HCT116 (cell line): ENCODE measurements at regions not wholly inside any gene's neighbourhood (a gene's known extent, or its start where the extent isn't known, plus 50 kb on each side); places are given as distances from the start of the nearest gene placed in this dataset.
"Not testable (repeated sequence)": the region's sequence is repeated elsewhere in the genome, so short reads cannot be mapped to it uniquely, and the experiment has no call there.

Source experiments
- ATAC-seq: fragments of 200-7000 bp; cut with Tn5 transposase; 2 replicates; pipeline ENCODE4 v1.9.1; 2020; ENCODE audit warnings: mild to moderate bottlenecking, moderate library complexity
- BruUV-seq: library from RNA; stranded (reverse); fragments of 400-500 nt; replicated peaks from 2 replicates; lab custom pipeline; 2021; lab: Mats Ljungman, UMichigan
- CTCF ChIA-PET: fragments of 300-600 bp; sonication (Branson Sonifier 250); formaldehyde crosslinking; loops from one replicate; lab custom pipeline; 2021; ENCODE audit warnings: antibody characterized with exemption; lab: Charles Lee
- POLR2A ChIA-PET: fragments of 300-600, 350-600 bp; sonication (Branson Sonifier 250); formaldehyde crosslinking; loops from one replicate; lab custom pipeline; 2021; ENCODE audit warnings: antibody characterized with exemption; lab: Charles Lee
- RAD21 ChIA-PET, 2 experiments: fragments of 300-600 bp; sonication (Branson Sonifier 250); formaldehyde crosslinking; loops; one replicate each; lab custom pipeline; 2023; ENCODE audit warnings: low total read pairs in 2 of 2; ENCODE audit not compliant: uncharacterized antibody in 2 of 2, unreplicated experiment in 2 of 2, low non-redundant PET in 1 of 2; lab: Charles Lee
- DNase-seq: peaks from one replicate; pipeline ENCODE4 v3.0.0-alpha.2; 2010; ENCODE audit warnings: low read depth, low spot score
- H2AFZ ChIP-seq: fragments of 200-600 bp; shearing (Covaris generic), sonication (generic); 2 replicates; pipeline ENCODE4 v1.6.1; 2017; ENCODE audit warnings: low read depth, mixed run types, mixed read lengths, antibody characterized with exemption, low read length; ENCODE audit not compliant: poor library complexity, severe bottlenecking
- H3K27ac ChIP-seq: 2 replicates; pipeline ENCODE4 v1.5.1; 2012; ENCODE audit warnings: low read depth, low read length
- H3K27me3 ChIP-seq: fragments of 200-600 bp; sonication (generic); 2 replicates; pipeline ENCODE4 v1.6.1; 2016; ENCODE audit warnings: mixed run types, low read length, mixed read lengths; ENCODE audit not compliant: insufficient read depth
- H3K36me3 ChIP-seq, 2 experiments: fragments of 200-500 bp in 1 of 2; fragments of 200-600 bp in 1 of 2; sonication (Bioruptor generic) in 1 of 2; sonication (generic) in 1 of 2; 2 replicates each; pipeline versions ENCODE4 v1.5.1 to v1.6.1; 2014 to 2016; ENCODE audit warnings: low read length in 2 of 2, inconsistent platforms in 1 of 2, mixed read lengths in 1 of 2, mixed run types in 1 of 2; ENCODE audit not compliant: insufficient read depth in 2 of 2, control insufficient read depth in 1 of 2
- H3K4me1 ChIP-seq, 2 experiments: fragments of 200-600 bp in 1 of 2; sonication (generic) in 1 of 2; 2 replicates each; pipeline versions ENCODE4 v1.5.1 to v1.6.1; 2012 to 2017; ENCODE audit warnings: low read length in 2 of 2, inconsistent platforms in 1 of 2, mild to moderate bottlenecking in 1 of 2, mixed read lengths in 1 of 2, mixed run types in 1 of 2, moderate library complexity in 1 of 2; ENCODE audit not compliant: insufficient read depth in 2 of 2, control insufficient read depth in 1 of 2
- H3K4me2 ChIP-seq: fragments of 200-600 bp; sonication (generic); 2 replicates; pipeline ENCODE4 v1.6.1; 2017; ENCODE audit warnings: mixed run types, low read length, mixed read lengths
- H3K4me3 ChIP-seq, 2 experiments: fragments of 200-600 bp in 1 of 2; sonication (generic) in 1 of 2; replicated peaks in 1 of 2; 2 replicates each; pipeline ENCODE4 v1.5.1; 2011 to 2016; ENCODE audit warnings: low read length in 2 of 2, control low read depth in 1 of 2, low read depth in 1 of 2, mild to moderate bottlenecking in 1 of 2, mixed read lengths in 1 of 2, mixed run types in 1 of 2
- H3K79me2 ChIP-seq: fragments of 200-600 bp; sonication (generic); 2 replicates; pipeline ENCODE4 v1.6.1; 2017; ENCODE audit warnings: mild to moderate bottlenecking, mixed run types, low read length, moderate library complexity, mixed read lengths; ENCODE audit not compliant: insufficient read depth
- H3K9ac ChIP-seq: fragments of 200-600 bp; sonication (generic); 2 replicates; pipeline ENCODE4 v1.6.1; 2016; ENCODE audit warnings: low read length, mixed read lengths
- H3K9me2 ChIP-seq: fragments of 200-600 bp; sonication (generic), shearing (Covaris generic); 2 replicates; pipeline ENCODE4 v1.6.1; 2017; ENCODE audit warnings: mixed run types, mild to moderate bottlenecking, moderate library complexity; ENCODE audit not compliant: insufficient read depth
- H3K9me3 ChIP-seq, 2 experiments: fragments of 200-500 bp in 1 of 2; fragments of 200-600 bp in 1 of 2; sonication (Bioruptor generic) in 1 of 2; sonication (generic) in 1 of 2; 2 replicates each; pipeline ENCODE4 v1.6.1; 2014 to 2017; ENCODE audit warnings: low read length in 2 of 2, mixed read lengths in 2 of 2, inconsistent platforms in 1 of 2, low read depth in 1 of 2, mild to moderate bottlenecking in 1 of 2, mixed run types in 1 of 2, moderate library complexity in 1 of 2; ENCODE audit not compliant: control insufficient read depth in 1 of 2, insufficient read depth in 1 of 2
- H4K20me1 ChIP-seq: fragments of 200-600 bp; sonication (generic), shearing (Covaris generic); 2 replicates; pipeline ENCODE4 v1.6.1; 2017; ENCODE audit warnings: mixed run types, mild to moderate bottlenecking, moderate library complexity; ENCODE audit not compliant: insufficient read depth
- SIN3A ChIP-seq: IDR thresholded peaks from 2 replicates; pipeline ENCODE4 v1.6.1; 2012; ENCODE audit warnings: low read depth
- ZNF274 ChIP-seq: fragments of 200-500 bp; sonication (Bioruptor generic); IDR thresholded peaks from 2 replicates; pipeline ENCODE4 v1.6.1; 2014; ENCODE audit warnings: mild to moderate bottlenecking, low read depth, low read length, inconsistent platforms
- intact Hi-C: fragments of 100-400 bp; cut with micrococcal nuclease; formaldehyde crosslinking; loops from 2 replicates; pipeline ENCODE4 v1.10.0; 2022
- TF ChIP-seq, protein P1 (sequence below): IDR thresholded peaks from 2 replicates; pipeline ENCODE4 v1.6.1; 2011; ENCODE audit warnings: mild to moderate bottlenecking, low read length, moderate library complexity; ENCODE audit not compliant: insufficient replicate concordance; ENCODE audit errors: extremely low read depth

DNA sequence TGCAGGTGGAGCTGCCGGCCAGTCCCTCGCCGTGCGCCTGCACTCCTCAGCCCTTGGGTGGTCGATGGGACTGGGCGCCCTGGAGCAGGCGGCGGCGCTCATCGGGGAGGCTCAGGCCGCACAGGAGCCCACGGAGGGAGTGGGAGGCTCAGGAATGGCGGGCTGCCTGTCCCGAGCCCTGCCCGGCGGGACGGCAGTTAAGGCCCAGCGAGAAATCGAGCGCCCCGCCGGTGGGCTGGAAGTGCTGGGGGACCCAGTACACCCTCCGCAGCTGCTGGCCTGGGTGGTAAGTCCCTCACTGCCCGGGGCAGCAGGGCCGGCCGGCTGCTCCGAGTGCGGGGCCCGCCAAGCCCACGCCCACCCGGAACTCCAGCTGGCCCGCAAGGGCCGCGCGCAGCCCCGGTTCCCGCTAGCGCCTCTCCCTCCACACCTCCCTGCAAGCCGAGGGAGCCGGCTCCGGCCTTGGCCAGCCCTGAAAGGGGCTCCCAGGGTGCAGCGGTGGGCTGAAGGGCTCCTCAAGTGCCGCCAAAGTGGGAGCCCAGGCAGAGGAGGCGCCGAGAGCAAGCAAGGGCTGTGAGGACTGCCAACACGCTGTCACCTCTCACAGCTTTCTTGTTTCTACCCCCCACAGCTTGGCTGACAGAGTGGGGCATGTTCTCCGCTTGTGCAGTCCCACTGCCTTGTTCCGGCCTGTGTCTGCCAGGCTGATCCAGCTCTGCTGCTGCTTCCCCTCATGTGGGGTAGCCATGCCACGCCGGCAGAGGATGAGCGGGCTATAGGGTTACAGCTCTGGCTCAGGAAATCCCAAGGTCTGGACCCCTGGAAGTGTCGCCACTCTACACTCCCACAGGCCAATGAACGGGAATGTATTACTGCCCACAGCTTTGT, 886.7 kb downstream of the FAT4 start:
- H3K9me3 ChIP-seq, ATAC-seq, CTCF ChIA-PET, H3K9ac ChIP-seq, H3K4me1 ChIP-seq, RAD21 ChIA-PET, POLR2A ChIA-PET, DNase-seq, H3K4me2 ChIP-seq, intact Hi-C loops, H2AFZ ChIP-seq, H3K36me3 ChIP-seq, H4K20me1 ChIP-seq, BruUV-seq, H3K27ac ChIP-seq, H3K79me2 ChIP-seq, H3K27me3 ChIP-seq, H3K9me2 ChIP-seq, H3K4me3 ChIP-seq: not testable (repeated sequence)

DNA sequence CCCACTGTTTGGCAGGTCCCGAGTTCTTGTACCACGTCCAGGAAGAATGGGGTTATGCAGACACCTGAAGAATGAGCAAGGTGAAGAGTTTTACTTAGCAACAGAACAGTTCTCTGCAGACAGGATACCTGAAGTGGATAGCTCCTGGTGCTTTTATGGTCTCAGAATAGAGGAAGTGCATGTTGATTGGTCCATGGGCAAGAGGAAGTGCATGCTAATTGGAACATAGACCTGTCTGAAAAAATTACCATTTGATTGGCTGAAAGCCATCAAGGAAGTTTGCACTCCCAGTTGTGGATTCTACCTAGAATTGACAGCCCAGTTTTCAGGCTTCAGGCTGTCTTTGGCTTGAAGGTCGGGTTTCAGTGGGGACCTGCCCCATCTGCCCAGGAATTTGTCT, 887.5 kb downstream of the FAT4 start:
- ChIA-PET RAD21 (no interaction called here), POLR2A (no interaction called here), CTCF (no interaction called here)
- Histone ChIP-seq H3K4me1 (no peaks in the 10 kb centered on the region), H3K4me3 (no peak overlapping the region), H3K27me3 (no peaks in the 10 kb centered on the region), H3K36me3 (no peaks in the 10 kb centered on the region), H3K27ac (no peak overlapping the region), H3K79me2 (no peaks in the 10 kb centered on the region), H3K4me2 (no peak overlapping the region), H3K9ac (no peak overlapping the region), H2AFZ (no peak overlapping the region), H4K20me1 (no peaks in the 10 kb centered on the region), H3K9me2 (no peaks in the 10 kb centered on the region), H3K9me3 (no peaks in the 10 kb centered on the region)
- ATAC-seq (no peak), DNase-seq (no peak)
- TF ChIP-seq, protein P1, sequence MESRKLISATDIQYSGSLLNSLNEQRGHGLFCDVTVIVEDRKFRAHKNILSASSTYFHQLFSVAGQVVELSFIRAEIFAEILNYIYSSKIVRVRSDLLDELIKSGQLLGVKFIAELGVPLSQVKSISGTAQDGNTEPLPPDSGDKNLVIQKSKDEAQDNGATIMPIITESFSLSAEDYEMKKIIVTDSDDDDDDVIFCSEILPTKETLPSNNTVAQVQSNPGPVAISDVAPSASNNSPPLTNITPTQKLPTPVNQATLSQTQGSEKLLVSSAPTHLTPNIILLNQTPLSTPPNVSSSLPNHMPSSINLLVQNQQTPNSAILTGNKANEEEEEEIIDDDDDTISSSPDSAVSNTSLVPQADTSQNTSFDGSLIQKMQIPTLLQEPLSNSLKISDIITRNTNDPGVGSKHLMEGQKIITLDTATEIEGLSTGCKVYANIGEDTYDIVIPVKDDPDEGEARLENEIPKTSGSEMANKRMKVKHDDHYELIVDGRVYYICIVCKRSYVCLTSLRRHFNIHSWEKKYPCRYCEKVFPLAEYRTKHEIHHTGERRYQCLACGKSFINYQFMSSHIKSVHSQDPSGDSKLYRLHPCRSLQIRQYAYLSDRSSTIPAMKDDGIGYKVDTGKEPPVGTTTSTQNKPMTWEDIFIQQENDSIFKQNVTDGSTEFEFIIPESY = no peak
- TF ChIP-seq SIN3A (no peak), ZNF274 (no peak)
- intact Hi-C loops = no loop called here
- BruUV-seq = no TSS peak
